ENCODE measurements at regions not wholly inside any gene's neighbourhood (a gene's known extent, or its start where the extent isn't known, plus 50 kb on each side); places are given as distances from the start of the nearest gene placed in this dataset.

DNA sequence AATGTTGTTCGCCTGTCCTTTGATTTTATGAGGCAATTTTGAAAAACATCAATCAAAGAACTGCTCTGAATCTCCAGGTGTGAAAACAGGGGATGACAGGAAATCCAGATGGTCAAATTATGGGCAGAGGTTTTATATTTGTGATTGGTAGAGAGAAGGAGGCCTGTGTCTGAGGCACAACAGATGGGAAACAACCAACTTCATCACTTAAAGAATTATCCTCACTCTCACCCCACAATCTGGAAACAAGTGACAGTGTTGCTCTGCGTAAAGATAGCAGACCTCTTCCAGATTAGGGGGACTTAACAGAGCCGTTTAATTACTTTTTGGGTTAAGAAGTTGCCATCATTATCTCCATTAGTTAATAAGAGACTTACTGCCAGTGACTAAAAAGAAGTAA, 64.1 kb upstream of the EGLN3 start:
- ATAC-seq: no peak
- H3K4me1 ChIP-seq: peaks cover 0 to 9% (median 0%) of the 10 kb centered on the region in 3 donors
- H3K27ac ChIP-seq: no peak overlapping the region
- H3K9me3 ChIP-seq: no peaks in the 10 kb centered on the region
- WGBS, 2 donors (ENCODE audit: low coverage in 1 of 2): 87 to 92% methylated on average over 2 to 3 of the region's 3 CpGs
- TF ChIP-seq EP300 (IDR thresholded peaks at IDR 0.05) (no peak), POLR2AphosphoS5 (IDR thresholded peaks at IDR 0.05) (no peak), POLR2A (IDR thresholded peaks at IDR 0.05) (no peak)
- TF ChIP-seq, protein P1, sequence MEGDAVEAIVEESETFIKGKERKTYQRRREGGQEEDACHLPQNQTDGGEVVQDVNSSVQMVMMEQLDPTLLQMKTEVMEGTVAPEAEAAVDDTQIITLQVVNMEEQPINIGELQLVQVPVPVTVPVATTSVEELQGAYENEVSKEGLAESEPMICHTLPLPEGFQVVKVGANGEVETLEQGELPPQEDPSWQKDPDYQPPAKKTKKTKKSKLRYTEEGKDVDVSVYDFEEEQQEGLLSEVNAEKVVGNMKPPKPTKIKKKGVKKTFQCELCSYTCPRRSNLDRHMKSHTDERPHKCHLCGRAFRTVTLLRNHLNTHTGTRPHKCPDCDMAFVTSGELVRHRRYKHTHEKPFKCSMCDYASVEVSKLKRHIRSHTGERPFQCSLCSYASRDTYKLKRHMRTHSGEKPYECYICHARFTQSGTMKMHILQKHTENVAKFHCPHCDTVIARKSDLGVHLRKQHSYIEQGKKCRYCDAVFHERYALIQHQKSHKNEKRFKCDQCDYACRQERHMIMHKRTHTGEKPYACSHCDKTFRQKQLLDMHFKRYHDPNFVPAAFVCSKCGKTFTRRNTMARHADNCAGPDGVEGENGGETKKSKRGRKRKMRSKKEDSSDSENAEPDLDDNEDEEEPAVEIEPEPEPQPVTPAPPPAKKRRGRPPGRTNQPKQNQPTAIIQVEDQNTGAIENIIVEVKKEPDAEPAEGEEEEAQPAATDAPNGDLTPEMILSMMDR (IDR thresholded peaks at IDR 0.05): no peak
- H3K4me3 ChIP-seq: no peak overlapping the region
- H3K27me3 ChIP-seq: no peaks in the 10 kb centered on the region
- H3K36me3 ChIP-seq: no peaks in the 10 kb centered on the region

DNA sequence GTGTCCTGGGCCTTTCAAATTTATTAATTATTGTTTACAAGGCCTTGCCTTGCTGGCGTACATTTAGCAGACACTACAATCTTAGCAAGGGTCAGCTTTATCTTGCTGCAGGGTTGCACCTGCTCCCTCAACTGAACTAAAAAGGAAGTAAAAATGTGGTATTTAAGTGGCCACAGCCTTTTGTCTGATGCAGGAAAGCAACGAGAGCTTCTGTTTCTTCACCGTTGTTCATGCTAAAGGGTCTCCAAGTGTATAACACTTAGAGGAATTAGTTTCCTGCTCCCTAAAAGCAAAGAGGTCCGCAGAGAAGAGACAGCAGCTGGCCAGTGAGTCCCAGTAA, 62.8 kb upstream of the EGLN3 start:
- ATAC-seq: no peak
- Histone ChIP-seq H3K4me1 (no peaks in the 10 kb centered on the region), H3K4me3 (no peak overlapping the region), H3K36me3 (no peaks in the 10 kb centered on the region), H3K27ac (no peak overlapping the region), H3K9me3 (no peaks in the 10 kb centered on the region), H3K27me3 (no peaks in the 10 kb centered on the region)
- TF ChIP-seq POLR2AphosphoS5 (IDR thresholded peaks at IDR 0.05) (no peak), EP300 (IDR thresholded peaks at IDR 0.05) (no peak), POLR2A (IDR thresholded peaks at IDR 0.05) (no peak)
- TF ChIP-seq, protein P1 (IDR thresholded peaks at IDR 0.05): no peak
- WGBS, 2 donors (ENCODE audit: low coverage in 1 of 2): 62 to 83% methylated on average over 1 to 4 of the region's 4 CpGs

DNA sequence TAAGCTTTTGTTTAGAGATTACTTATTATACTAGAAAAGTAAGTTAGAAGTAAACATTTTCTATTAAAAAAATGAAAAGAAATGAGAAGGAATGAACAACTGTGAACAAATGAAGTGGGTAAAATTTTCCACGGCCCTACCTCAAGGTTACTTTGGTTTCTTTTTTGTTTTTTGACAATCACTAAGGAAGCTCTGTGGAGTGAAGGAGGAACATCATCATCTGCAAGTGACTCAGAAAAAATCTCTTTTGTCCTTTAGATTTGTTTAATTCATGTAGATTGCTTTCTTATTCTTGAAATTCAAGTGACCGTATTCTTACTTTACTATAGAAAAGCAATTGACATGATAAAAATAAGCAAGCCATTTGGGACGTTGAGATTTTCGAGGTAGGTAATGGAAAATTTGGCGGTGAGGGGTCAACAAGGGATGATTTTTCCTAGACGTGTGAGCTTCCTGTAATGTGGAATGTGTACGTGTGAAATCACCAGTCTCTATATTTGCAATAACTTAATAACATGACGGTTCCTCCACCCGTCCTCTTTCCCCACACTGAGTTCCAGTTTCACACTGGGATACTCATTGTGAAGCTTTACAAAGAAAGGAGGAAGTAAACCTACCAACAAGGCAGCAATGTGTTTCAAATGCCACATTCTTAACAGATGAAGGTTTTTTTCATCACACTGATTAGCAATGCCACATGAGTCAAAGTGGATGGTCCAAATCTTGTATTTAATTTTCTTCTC, 62.3 kb upstream of the EGLN3 start:
- Histone ChIP-seq H3K4me1 (no peaks in the 10 kb centered on the region), H3K4me3 (no peak overlapping the region), H3K36me3 (no peaks in the 10 kb centered on the region), H3K27ac (no peak overlapping the region), H3K27me3 (no peaks in the 10 kb centered on the region), H3K9me3 (no peaks in the 10 kb centered on the region)
- TF ChIP-seq, protein P1 (IDR thresholded peaks at IDR 0.05): no peak
- no peak for TF ChIP-seq POLR2AphosphoS5 (IDR thresholded peaks at IDR 0.05)
- no peak for TF ChIP-seq POLR2A (IDR thresholded peaks at IDR 0.05)
- no peak for TF ChIP-seq EP300 (IDR thresholded peaks at IDR 0.05)
- 54 to 86% methylated on average over 8 to 9 of the region's 9 CpGs for WGBS, 2 donors (ENCODE audit: low coverage in 1 of 2)
- no peak for ATAC-seq

DNA sequence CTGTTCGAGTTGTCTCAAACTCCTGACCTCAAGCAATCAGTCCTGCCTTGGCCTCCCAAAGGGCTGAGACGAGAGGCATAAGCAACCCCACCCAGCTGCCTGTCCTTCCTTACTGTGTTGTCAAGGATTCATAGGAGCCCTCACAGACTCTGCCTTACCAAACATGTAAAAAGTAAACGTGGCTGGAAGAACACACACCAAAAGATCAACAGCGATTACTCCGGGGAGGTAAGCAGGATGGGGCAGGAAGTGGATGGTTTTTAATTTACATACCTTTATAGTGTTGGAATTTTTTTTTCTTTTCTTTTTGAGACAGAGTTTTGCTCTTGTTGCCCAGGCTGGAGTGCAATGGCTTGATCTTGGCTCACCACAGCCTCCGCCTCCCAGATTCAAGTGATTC, 61.5 kb upstream of the EGLN3 start:
- Histone ChIP-seq H3K4me1 (no peaks in the 10 kb centered on the region), H3K36me3 (no peaks in the 10 kb centered on the region), H3K27me3 (no peaks in the 10 kb centered on the region), H3K4me3 (no peak overlapping the region), H3K9me3 (no peaks in the 10 kb centered on the region), H3K27ac (no peak overlapping the region)
- TF ChIP-seq EP300 (IDR thresholded peaks at IDR 0.05) (no peak), POLR2A (IDR thresholded peaks at IDR 0.05) (no peak), POLR2AphosphoS5 (IDR thresholded peaks at IDR 0.05) (no peak)
- TF ChIP-seq, protein P1 (IDR thresholded peaks at IDR 0.05): no peak
- ATAC-seq: no peak
- WGBS, 2 donors (ENCODE audit: low coverage in 1 of 2): 92 to 94% methylated on average over 5 to 6 of the region's 6 CpGs

DNA sequence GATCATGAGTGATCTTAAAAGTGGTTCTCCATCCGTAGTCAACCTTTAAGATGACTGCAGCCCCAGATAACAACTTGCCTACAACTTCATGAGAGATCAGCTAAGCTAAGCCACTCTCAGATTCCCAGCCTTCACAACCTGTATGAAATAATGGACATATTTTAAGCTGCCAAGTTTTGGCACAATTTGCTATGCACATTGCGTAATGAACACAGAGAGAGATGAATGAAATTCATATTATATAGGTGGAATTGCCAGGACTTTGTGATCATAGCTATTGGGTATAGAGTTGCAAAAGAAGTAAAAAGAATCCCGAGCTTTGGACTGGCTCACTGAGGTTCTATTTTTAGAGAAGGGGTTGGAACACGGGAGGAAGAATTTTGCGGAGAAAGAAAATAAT, 59.1 kb upstream of the EGLN3 start:
- no peak for TF ChIP-seq POLR2AphosphoS5 (IDR thresholded peaks at IDR 0.05)
- TF ChIP-seq EP300 (IDR thresholded peaks at IDR 0.05): no peak
- no peak for TF ChIP-seq POLR2A (IDR thresholded peaks at IDR 0.05)
- TF ChIP-seq, protein P1 (IDR thresholded peaks at IDR 0.05): no peak
- Histone ChIP-seq H3K4me3 (no peak overlapping the region), H3K27ac (no peak overlapping the region), H3K4me1 (no peaks in the 10 kb centered on the region), H3K27me3 (no peaks in the 10 kb centered on the region), H3K9me3 (no peaks in the 10 kb centered on the region), H3K36me3 (no peaks in the 10 kb centered on the region)
- ATAC-seq: no peak
- 84 to 94% methylated on average over 5 of the region's 5 CpGs for WGBS, 2 donors (ENCODE audit: low coverage in 1 of 2)
